Dendritic cell treated with granulocyte-macrophage colony-stimulating factor and Interleukin-4, amounts not matched to agents 40 ng/mL and 50 ng/mL, for 4 days (primary cell): ENCODE measurements at regions not wholly inside any gene's neighbourhood (a gene's known extent, or its start where the extent isn't known, plus 50 kb on each side); places are given as distances from the start of the nearest gene placed in this dataset.
"Not testable (repeated sequence)": the region's sequence is repeated elsewhere in the genome, so short reads cannot be mapped to it uniquely, and the experiment has no call there.

Experiments
- H3K27ac Mint-ChIP-seq: one replicate; pipeline ENCODE4 v1.8.0; 2022; ENCODE audit warnings: mild to moderate bottlenecking, mixed read lengths
- H3K27me3 Mint-ChIP-seq: one replicate; pipeline ENCODE4 v1.8.0; 2022; ENCODE audit warnings: mild to moderate bottlenecking, mixed read lengths
- H3K36me3 Mint-ChIP-seq: one replicate; pipeline ENCODE4 v1.8.0; 2022; ENCODE audit warnings: low read depth, mixed read lengths
- H3K4me1 Mint-ChIP-seq: one replicate; pipeline ENCODE4 v1.8.0; 2022; ENCODE audit warnings: low read depth, mixed read lengths
- H3K4me3 Mint-ChIP-seq: one replicate; pipeline ENCODE4 v1.8.0; 2022; ENCODE audit warnings: mild to moderate bottlenecking, moderate library complexity, mixed read lengths
- H3K9me3 Mint-ChIP-seq: one replicate; pipeline ENCODE4 v1.8.0; 2022; ENCODE audit warnings: mixed read lengths
- intact Hi-C: fragments of 100-400 bp; cut with micrococcal nuclease; formaldehyde crosslinking; loops from one replicate; pipeline ENCODE4 v1.15.0; 2022

GRCh38 chr14:86363576-86363975 is 833.6 kb downstream of the FLRT2 start:
- Mint-ChIP-seq H3K27me3 (no peaks in the 10 kb centered on the region), H3K4me3 (no peak overlapping the region), H3K27ac (no peak overlapping the region), H3K36me3 (no peaks in the 10 kb centered on the region), H3K9me3 (peaks cover 24% of the 10 kb centered on the region), H3K4me1 (no peaks in the 10 kb centered on the region)
- intact Hi-C loops: no loop called here

- Mint-ChIP-seq H3K36me3 (no peaks in the 10 kb centered on the region), H3K9me3 (peaks cover 24% of the 10 kb centered on the region), H3K27ac (no peak overlapping the region), H3K27me3 (no peaks in the 10 kb centered on the region), H3K4me3 (no peak overlapping the region), H3K4me1 (no peaks in the 10 kb centered on the region)
- intact Hi-C loops: no loop called here
Observed at GRCh38 chr14:86363047-86363446, 833.1 kb downstream of the FLRT2 start.

- H3K27ac Mint-ChIP-seq: no peak overlapping the region
- H3K36me3 Mint-ChIP-seq: no peaks in the 10 kb centered on the region
- intact Hi-C loops: no loop called here
- H3K27me3 Mint-ChIP-seq: no peaks in the 10 kb centered on the region
- no peaks in the 10 kb centered on the region for H3K4me1 Mint-ChIP-seq
- H3K9me3 Mint-ChIP-seq: peaks cover 14% of the 10 kb centered on the region
- no peak overlapping the region for H3K4me3 Mint-ChIP-seq
Observed at GRCh38 chr14:86357876-86358275, 827.9 kb downstream of the FLRT2 start.

GRCh38 chr14:86357119-86357518 is 827.2 kb downstream of the FLRT2 start:
- Mint-ChIP-seq H3K27ac (no peak overlapping the region), H3K4me3 (no peak overlapping the region), H3K4me1 (no peaks in the 10 kb centered on the region), H3K9me3 (peaks cover 8% of the 10 kb centered on the region), H3K27me3 (no peaks in the 10 kb centered on the region), H3K36me3 (no peaks in the 10 kb centered on the region)
- intact Hi-C loops: no loop called here

- Mint-ChIP-seq H3K36me3 (no peaks in the 10 kb centered on the region), H3K27ac (no peak overlapping the region), H3K27me3 (no peaks in the 10 kb centered on the region), H3K9me3 (no peaks in the 10 kb centered on the region), H3K4me1 (no peaks in the 10 kb centered on the region), H3K4me3 (no peak overlapping the region)
- intact Hi-C loops: no loop called here
Observed at GRCh38 chr14:86346818-86347384, 817.0 kb downstream of the FLRT2 start.

- Mint-ChIP-seq H3K36me3 (no peaks in the 10 kb centered on the region), H3K4me1 (peaks cover 11% of the 10 kb centered on the region), H3K9me3 (peaks cover 9% of the 10 kb centered on the region), H3K4me3 (no peak overlapping the region), H3K27me3 (no peaks in the 10 kb centered on the region), H3K27ac (peak overlapping the region; percentile 50)
- intact Hi-C loops: no loop called here
Observed at GRCh38 chr14:86334355-86334754, 804.4 kb downstream of the FLRT2 start.

- Mint-ChIP-seq H3K36me3 (no peaks in the 10 kb centered on the region), H3K4me3 (no peak overlapping the region), H3K27me3 (no peaks in the 10 kb centered on the region), H3K4me1 (peaks cover 11% of the 10 kb centered on the region), H3K27ac (no peak overlapping the region), H3K9me3 (peaks cover 9% of the 10 kb centered on the region)
- intact Hi-C loops: no loop called here
Observed at GRCh38 chr14:86333493-86333892, 803.5 kb downstream of the FLRT2 start.

GRCh38 chr14:86331341-86331740 is 801.4 kb downstream of the FLRT2 start:
- Mint-ChIP-seq H3K27me3 (no peaks in the 10 kb centered on the region), H3K4me3 (no peak overlapping the region), H3K9me3 (no peaks in the 10 kb centered on the region), H3K4me1 (peaks cover 11% of the 10 kb centered on the region), H3K27ac (no peak overlapping the region), H3K36me3 (no peaks in the 10 kb centered on the region)
- intact Hi-C loops: no loop called here

- Mint-ChIP-seq H3K4me1 (peaks cover 15% of the 10 kb centered on the region), H3K4me3 (no peak overlapping the region)
Observed at GRCh38 chr14:86321151-86321550, 791.2 kb downstream of the FLRT2 start.

GRCh38 chr14:86312154-86312665 is 782.3 kb downstream of the FLRT2 start:
- H3K27ac Mint-ChIP-seq, H3K4me1 Mint-ChIP-seq, intact Hi-C loops, H3K36me3 Mint-ChIP-seq, H3K27me3 Mint-ChIP-seq, H3K4me3 Mint-ChIP-seq: not testable (repeated sequence)
- peaks cover 55% of the 10 kb centered on the region for H3K9me3 Mint-ChIP-seq

More at GRCh38 chr14:86321151-86321550, 791.2 kb downstream of the FLRT2 start:
- no peaks in the 10 kb centered on the region for H3K36me3 Mint-ChIP-seq
- no peaks in the 10 kb centered on the region for H3K27me3 Mint-ChIP-seq
- H3K27ac Mint-ChIP-seq: no peak overlapping the region
- no peaks in the 10 kb centered on the region for H3K9me3 Mint-ChIP-seq
- intact Hi-C loops: no loop called here

- Mint-ChIP-seq H3K9me3 (peaks cover 57% of the 10 kb centered on the region), H3K36me3 (no peaks in the 10 kb centered on the region), H3K4me3 (no peak overlapping the region), H3K27me3 (no peaks in the 10 kb centered on the region), H3K4me1 (no peaks in the 10 kb centered on the region), H3K27ac (no peak overlapping the region)
- intact Hi-C loops: no loop called here
Observed at GRCh38 chr14:86311151-86311550, 781.2 kb downstream of the FLRT2 start.

- Mint-ChIP-seq H3K36me3 (no peaks in the 10 kb centered on the region), H3K4me1 (no peaks in the 10 kb centered on the region), H3K4me3 (no peak overlapping the region), H3K27ac (no peak overlapping the region), H3K9me3 (peaks cover 57% of the 10 kb centered on the region), H3K27me3 (no peaks in the 10 kb centered on the region)
- intact Hi-C loops: no loop called here
Observed at GRCh38 chr14:86310611-86311010, 780.7 kb downstream of the FLRT2 start.

- H3K27me3 Mint-ChIP-seq: no peaks in the 10 kb centered on the region
- no peak overlapping the region for H3K4me3 Mint-ChIP-seq
- intact Hi-C loops: no loop called here
- H3K27ac Mint-ChIP-seq: no peak overlapping the region
- H3K36me3 Mint-ChIP-seq: no peaks in the 10 kb centered on the region
- H3K9me3 Mint-ChIP-seq: peaks cover 55% of the 10 kb centered on the region
- H3K4me1 Mint-ChIP-seq: no peaks in the 10 kb centered on the region
Observed at GRCh38 chr14:86310148-86310547, 780.2 kb downstream of the FLRT2 start.

- Mint-ChIP-seq H3K27me3 (no peaks in the 10 kb centered on the region), H3K36me3 (no peaks in the 10 kb centered on the region), H3K4me3 (no peak overlapping the region), H3K9me3 (peaks cover 22% of the 10 kb centered on the region), H3K27ac (no peak overlapping the region), H3K4me1 (no peaks in the 10 kb centered on the region)
- intact Hi-C loops: no loop called here
Observed at GRCh38 chr14:86305058-86305457, 775.1 kb downstream of the FLRT2 start.

GRCh38 chr14:86299994-86300393 is 770.0 kb downstream of the FLRT2 start:
- no peak overlapping the region for H3K4me3 Mint-ChIP-seq
- H3K27ac Mint-ChIP-seq: no peak overlapping the region
- peaks cover 11% of the 10 kb centered on the region for H3K9me3 Mint-ChIP-seq
- no peaks in the 10 kb centered on the region for H3K36me3 Mint-ChIP-seq
- H3K4me1 Mint-ChIP-seq: no peaks in the 10 kb centered on the region
- no peaks in the 10 kb centered on the region for H3K27me3 Mint-ChIP-seq
- intact Hi-C loops: no loop called here
